H1 (cell line): ENCODE measurements at regions not wholly inside any gene's neighbourhood (a gene's known extent, or its start where the extent isn't known, plus 50 kb on each side); places are given as distances from the start of the nearest gene placed in this dataset.

ENCODE experiments used
- CTCF ChIA-PET: fragments of 300-600 bp; sonication (Branson Sonifier 250); formaldehyde crosslinking; loops from one replicate; lab custom pipeline; 2021; ENCODE audit not compliant: partially characterized antibody; lab: Charles Lee
- POLR2A ChIA-PET: fragments of 300-600 bp; sonication (Branson Sonifier 250); formaldehyde crosslinking; loops from one replicate; lab custom pipeline; 2021; ENCODE audit warnings: inconsistent platforms; ENCODE audit not compliant: partially characterized antibody; lab: Charles Lee
- DNase-seq, 2 experiments: peaks; one replicate each; pipeline versions ENCODE4 v3.0.0 to v3.0.0-alpha.2; 2010 to 2022; ENCODE audit warnings: low spot score in 2 of 2, low read depth in 1 of 2, mixed read lengths in 1 of 2
- FAIRE-seq: peaks from 2 replicates; lab custom pipeline; 2011; peaks lifted over from hg19 to GRCh38; lab: Jason Lieb, UNC
- H2AFZ ChIP-seq: 2 replicates; pipeline ENCODE4 v1.8.1; 2012; ENCODE audit warnings: low read length, inconsistent platforms
- H2AK5ac ChIP-seq: 2 replicates; pipeline ENCODE4 v1.6.1; 2013; ENCODE audit warnings: low read depth, low read length
- H2BK120ac ChIP-seq: replicated peaks from 2 replicates; pipeline ENCODE3; 2013; ENCODE audit warnings: low read depth, low read length, inconsistent platforms
- H2BK12ac ChIP-seq: 2 replicates; pipeline ENCODE4 v1.6.1; 2013; ENCODE audit warnings: low read depth, low read length
- H2BK15ac ChIP-seq: 2 replicates; pipeline ENCODE4 v1.6.1; 2013; ENCODE audit warnings: low read length
- H2BK20ac ChIP-seq: 2 replicates; pipeline ENCODE4 v1.6.1; 2013; ENCODE audit warnings: low read length
- H2BK5ac ChIP-seq: 2 replicates; pipeline ENCODE4 v1.6.1; 2013; ENCODE audit warnings: low read depth, low read length
- H3K14ac ChIP-seq: 2 replicates; pipeline ENCODE4 v1.6.1; 2013; ENCODE audit warnings: inconsistent platforms; ENCODE audit not compliant: insufficient read length
- H3K18ac ChIP-seq: 2 replicates; pipeline ENCODE4 v1.6.1; 2013; ENCODE audit warnings: low read length; ENCODE audit errors: extremely low read depth
- H3K23ac ChIP-seq: 2 replicates; pipeline ENCODE4 v1.6.1; 2013; ENCODE audit warnings: inconsistent platforms; ENCODE audit not compliant: insufficient read length
- H3K23me2 ChIP-seq: 2 replicates; pipeline ENCODE4 v1.6.1; 2013; ENCODE audit warnings: low read depth, low read length
- H3K27ac ChIP-seq: 2 replicates; pipeline ENCODE4 v1.6.1; 2011; ENCODE audit warnings: low read depth, low read length, inconsistent platforms
- H3K27me3 ChIP-seq, 4 experiments: replicated peaks in 1 of 4; 1 replicate in 1 of 4; 2 replicates in 3 of 4; pipeline versions ENCODE4 v1.6.1 to v1.8.1; 2011 to 2013; ENCODE audit warnings: low read length in 3 of 4, mild to moderate bottlenecking in 3 of 4, inconsistent platforms in 2 of 4, mixed read lengths in 2 of 4, moderate library complexity in 1 of 4; ENCODE audit not compliant: control insufficient read depth in 3 of 4, insufficient read depth in 3 of 4; ENCODE audit errors: extremely low read depth in 1 of 4
- H3K36me3 ChIP-seq, 4 experiments: 2 replicates each; pipeline versions ENCODE4 v1.6.1 to v1.8.1; 2011 to 2013; ENCODE audit warnings: mild to moderate bottlenecking in 4 of 4, low read length in 3 of 4, moderate library complexity in 2 of 4, control low read depth in 1 of 4, inconsistent platforms in 1 of 4; ENCODE audit not compliant: insufficient read depth in 4 of 4, control insufficient read depth in 2 of 4
- H3K4ac ChIP-seq: replicated peaks from 2 replicates; pipeline ENCODE3; 2013; ENCODE audit warnings: low read length, low read depth, mixed read lengths, inconsistent platforms; ENCODE audit not compliant: insufficient read length
- H3K4me1 ChIP-seq, 4 experiments: replicated peaks in 1 of 4; 1 replicate in 1 of 4; 2 replicates in 3 of 4; pipeline versions ENCODE4 v1.6.1 to v1.8.1; 2011 to 2013; ENCODE audit warnings: low read length in 3 of 4, inconsistent platforms in 2 of 4, mixed read lengths in 1 of 4; ENCODE audit not compliant: insufficient read depth in 4 of 4, control insufficient read depth in 3 of 4
- H3K4me2 ChIP-seq, 2 experiments: 2 replicates each; pipeline versions ENCODE4 v1.6.1 to v1.8.1; 2011 to 2013; ENCODE audit warnings: low read depth in 2 of 2, low read length in 2 of 2, control low read depth in 1 of 2, inconsistent platforms in 1 of 2, mild to moderate bottlenecking in 1 of 2; ENCODE audit not compliant: insufficient read depth in 1 of 2
- H3K4me3 ChIP-seq, 4 experiments: fragments of 200-600, 300-600 bp in 1 of 4; sonication (generic), shearing (Covaris generic), sonication (Bioruptor Twin) in 1 of 4; 2 replicates each; pipeline versions ENCODE4 v1.5.1 to v1.8.1; 2011 to 2016; ENCODE audit warnings: low read length in 4 of 4, low read depth in 3 of 4, control low read depth in 2 of 4, inconsistent platforms in 2 of 4, mild to moderate bottlenecking in 2 of 4, mixed read lengths in 1 of 4, moderate library complexity in 1 of 4; ENCODE audit not compliant: insufficient read depth in 2 of 4; ENCODE audit errors: extremely low read depth in 1 of 4
- H3K56ac ChIP-seq: replicated peaks from 2 replicates; pipeline ENCODE3; 2013; ENCODE audit warnings: low read depth, mild to moderate bottlenecking, mixed read lengths, low read length, inconsistent platforms; ENCODE audit not compliant: insufficient read length
- H3K79me1 ChIP-seq: 2 replicates; pipeline ENCODE4 v1.6.1; 2013; ENCODE audit warnings: low read depth, low read length, control low read depth
- H3K79me2 ChIP-seq, 2 experiments: 2 replicates each; pipeline versions ENCODE4 v1.6.1 to v1.8.1; 2012 to 2013; ENCODE audit warnings: low read length in 2 of 2, mild to moderate bottlenecking in 2 of 2, inconsistent platforms in 1 of 2; ENCODE audit not compliant: insufficient read depth in 2 of 2, control insufficient read depth in 1 of 2
- H3K9ac ChIP-seq, 4 experiments: replicated peaks in 1 of 4; 1 replicate in 1 of 4; 2 replicates in 3 of 4; pipeline versions ENCODE4 v1.6.1 to v1.8.1; 2011 to 2013; ENCODE audit warnings: low read depth in 3 of 4, low read length in 3 of 4, control low read depth in 2 of 4, mild to moderate bottlenecking in 2 of 4, moderate library complexity in 2 of 4, inconsistent platforms in 1 of 4; ENCODE audit errors: extremely low read depth in 1 of 4
- H3K9me3 ChIP-seq, 2 experiments: 2 replicates each; pipeline versions ENCODE4 v1.6.1 to v1.8.1; 2012 to 2013; ENCODE audit warnings: mild to moderate bottlenecking in 2 of 2, moderate library complexity in 2 of 2, control low read depth in 1 of 2, inconsistent platforms in 1 of 2, low read depth in 1 of 2, low read length in 1 of 2, mixed read lengths in 1 of 2; ENCODE audit not compliant: insufficient read depth in 2 of 2
- H4K20me1 ChIP-seq, 2 experiments: replicated peaks in 1 of 2; 2 replicates each; pipeline versions ENCODE3 to v1.8.1; 2011 to 2013; ENCODE audit warnings: inconsistent platforms in 2 of 2, low read length in 2 of 2, mild to moderate bottlenecking in 1 of 2; ENCODE audit not compliant: insufficient read depth in 2 of 2, control insufficient read depth in 1 of 2
- H4K5ac ChIP-seq: 2 replicates; pipeline ENCODE4 v1.6.1; 2013; ENCODE audit warnings: low read length, low read depth, mixed read lengths, inconsistent platforms; ENCODE audit not compliant: insufficient read length
- H4K8ac ChIP-seq: 2 replicates; pipeline ENCODE4 v1.8.0; 2013; ENCODE audit warnings: mild to moderate bottlenecking, moderate library complexity, low read length, inconsistent platforms; ENCODE audit not compliant: insufficient read depth; ENCODE audit errors: extremely low read depth
- H4K91ac ChIP-seq: replicated peaks from 2 replicates; pipeline ENCODE3; 2013; ENCODE audit warnings: low read length, mixed read lengths, inconsistent platforms; ENCODE audit not compliant: insufficient read length
- ATF2 ChIP-seq: IDR thresholded peaks from 2 replicates; pipeline ENCODE4 v1.6.1; 2012; ENCODE audit warnings: low read length, inconsistent platforms
- BRCA1 ChIP-seq: IDR thresholded peaks from 2 replicates; pipeline ENCODE4 v1.6.1; 2012; ENCODE audit warnings: low read depth, low read length, improper control_type of control experiment
- CTBP2 ChIP-seq: IDR thresholded peaks from 2 replicates; pipeline ENCODE4 v1.7.0; 2011; ENCODE audit warnings: borderline replicate concordance, mild to moderate bottlenecking, moderate library complexity, mixed read lengths, low read length; ENCODE audit not compliant: insufficient read depth, insufficient read length
- E2F6 ChIP-seq: IDR thresholded peaks from 2 replicates; pipeline ENCODE4 v1.6.1; 2012; ENCODE audit warnings: inconsistent platforms
- EZH2 ChIP-seq: fragments of 200-600 bp; sonication (generic); IDR thresholded peaks from 2 replicates; pipeline ENCODE4 v1.7.1; 2012; ENCODE audit warnings: low read depth, mild to moderate bottlenecking, moderate library complexity, low read length, inconsistent platforms; ENCODE audit not compliant: severe bottlenecking
- JUN ChIP-seq: IDR thresholded peaks from 2 replicates; pipeline ENCODE4 v1.6.1; 2011; ENCODE audit warnings: low read depth, mild to moderate bottlenecking, improper control_type of control experiment, low read length
- JUND ChIP-seq: IDR thresholded peaks from 2 replicates; pipeline ENCODE4 v1.6.1; 2011; ENCODE audit warnings: mild to moderate bottlenecking, improper control_type of control experiment, low read length
- KDM4A ChIP-seq: IDR thresholded peaks from one replicate; pipeline ENCODE4 v1.7.1; 2012; ENCODE audit warnings: low read depth, mild to moderate bottlenecking, moderate library complexity, low read length, inconsistent platforms; ENCODE audit not compliant: severe bottlenecking
- KDM5A ChIP-seq: fragments of 200-600 bp; IDR thresholded peaks from 2 replicates; pipeline ENCODE4 v1.7.1; 2012; ENCODE audit warnings: mild to moderate bottlenecking, low read length, inconsistent platforms, mixed read lengths
- SAP30 ChIP-seq: fragments of 300-600 bp; sonication (generic); IDR thresholded peaks from 2 replicates; pipeline ENCODE4 v1.7.1; 2012; ENCODE audit warnings: low read length, moderate library complexity, mild to moderate bottlenecking, inconsistent platforms; ENCODE audit not compliant: insufficient read depth, insufficient replicate concordance
- TAF1 ChIP-seq: IDR thresholded peaks from 2 replicates; pipeline ENCODE4 v1.6.1; 2011; ENCODE audit warnings: mild to moderate bottlenecking, low read depth, low read length
- TAF7 ChIP-seq: optimal IDR thresholded peaks from 2 replicates; pipeline ENCODE3; 2011; ENCODE audit warnings: low read depth, mild to moderate bottlenecking, inconsistent platforms, low read length, moderate library complexity, borderline replicate concordance
- WGBS, 2 experiments: shearing (Covaris generic) in 1 of 2; methylation state at CpG; one replicate each; pipeline versions ENCODE4 v1.1.6 to v1.1.7; 2013 to 2015; ENCODE audit warnings: low lambda C conversion rate in 2 of 2, mixed read lengths in 2 of 2, inconsistent platforms in 1 of 2, low coverage in 1 of 2, missing lambda C conversion rate in 1 of 2; ENCODE audit not compliant: insufficient replicate concordance in 2 of 2, insufficient coverage in 1 of 2, insufficient read length in 1 of 2; ENCODE audit errors: extremely low coverage in 1 of 2, missing lambda C conversion rate in 1 of 2; 5-methylcytosine and 5-hydroxymethylcytosine counted together

GRCh38 chr5:68418680-68419079, 203.1 kb downstream of the PIK3R1 start:
- Histone ChIP-seq H4K5ac (peak overlapping the region; percentile 13), H3K9me3 (no peaks in the 10 kb centered on the region), H4K8ac (no peak overlapping the region), H3K4me3 (no peak overlapping the region), H2BK5ac (no peak overlapping the region), H3K14ac (no peak overlapping the region), H3K36me3 (no peaks in the 10 kb centered on the region), H3K9ac (no peak overlapping the region), H3K4me2 (no peak overlapping the region), H3K18ac (no peak overlapping the region), H4K20me1 (no peaks in the 10 kb centered on the region), H3K79me1 (no peaks in the 10 kb centered on the region), H4K91ac (no peak overlapping the region), H3K27me3 (no peaks in the 10 kb centered on the region), H3K23ac (no peak overlapping the region), H2BK120ac (no peak overlapping the region), H3K23me2 (no peaks in the 10 kb centered on the region), H2AK5ac (no peak overlapping the region), H3K27ac (no peak overlapping the region), H2BK15ac (no peak overlapping the region), H3K4me1 (no peaks in the 10 kb centered on the region), H3K56ac (no peak overlapping the region), H3K4ac (no peak overlapping the region), H3K79me2 (no peaks in the 10 kb centered on the region), H2AFZ (no peak overlapping the region; the same call in 1 of the 2 replicates), H2BK12ac (no peak overlapping the region), H2BK20ac (no peak overlapping the region)
- CTCF ChIA-PET, result interaction anchor here (1.7 kb wide), 1 partner anchor 42 kb away, joined by 3 read pairs; no protein-coding TSS in a partner anchor
- POLR2A ChIA-PET, result no interaction called here
- DNase-seq (no peak), FAIRE-seq (no peak)
- WGBS, 2 experiments, result 97% methylated on average over 3 of the region's 3 CpGs; no CpG with 5 or more reads in 1 of the 2 experiments
- no peak for TF ChIP-seq BRCA1
- no peak for TF ChIP-seq CTBP2
- no peak for TF ChIP-seq EZH2
- TF ChIP-seq KDM5A, result no peak
- TF ChIP-seq JUN, result no peak
- no peak for TF ChIP-seq KDM4A
- TF ChIP-seq JUND, result no peak
- TF ChIP-seq E2F6, result no peak
- no peak for TF ChIP-seq TAF7
- TF ChIP-seq ATF2, result no peak
- TF ChIP-seq TAF1, result no peak
- no peak for TF ChIP-seq SAP30
